Hepatocyte (in vitro differentiated cells): ENCODE measurements at regions not wholly inside any gene's neighbourhood (a gene's known extent, or its start where the extent isn't known, plus 50 kb on each side); places are given as distances from the start of the nearest gene placed in this dataset.

ENCODE experiments used
- DNase-seq: peaks from one replicate; pipeline ENCODE4 v3.0.0-alpha.2; 2016; ENCODE audit warnings: low spot score
- H2AFZ ChIP-seq: fragments of 200-600 bp; sonication (generic); 2 replicates; pipeline ENCODE4 v1.6.0; 2016; ENCODE audit warnings: antibody characterized with exemption, mild to moderate bottlenecking
- H3K27ac ChIP-seq: fragments of 200-600 bp; sonication (generic); 2 replicates; pipeline ENCODE4 v1.5.1; 2016; ENCODE audit warnings: mild to moderate bottlenecking
- H3K27me3 ChIP-seq: fragments of 200-600 bp; sonication (generic); 2 replicates; pipeline ENCODE4 v1.6.1; 2016
- H3K36me3 ChIP-seq: fragments of 200-600 bp; sonication (generic); replicated peaks from 2 replicates; pipeline ENCODE4 v1.5.1; 2016; ENCODE audit warnings: low read depth; ENCODE audit not compliant: insufficient read depth
- H3K4me1 ChIP-seq: fragments of 200-600 bp; sonication (generic); 2 replicates; pipeline ENCODE4 v1.5.1; 2016; ENCODE audit warnings: mild to moderate bottlenecking, moderate library complexity; ENCODE audit not compliant: insufficient read depth
- H3K4me2 ChIP-seq: fragments of 200-600 bp; sonication (generic); 2 replicates; pipeline ENCODE4 v1.6.0; 2016
- H3K4me3 ChIP-seq: fragments of 200-600 bp; sonication (generic); 2 replicates; pipeline ENCODE4 v1.5.1; 2016; ENCODE audit warnings: mild to moderate bottlenecking
- H3K79me2 ChIP-seq: fragments of 200-600 bp; sonication (generic); 2 replicates; pipeline ENCODE4 v1.6.0; 2017; ENCODE audit warnings: mild to moderate bottlenecking
- H3K9me2 ChIP-seq: fragments of 200-600 bp; sonication (generic); replicated peaks from 2 replicates; pipeline ENCODE4 v1.6.0; 2017; ENCODE audit warnings: mild to moderate bottlenecking; ENCODE audit not compliant: insufficient read depth
- H3K9me3 ChIP-seq: fragments of 200-600 bp; sonication (generic); 2 replicates; pipeline ENCODE4 v1.5.1; 2016; ENCODE audit warnings: low read depth, mild to moderate bottlenecking
- H4K20me1 ChIP-seq: fragments of 200-600 bp; sonication (generic); 2 replicates; pipeline ENCODE4 v1.6.0; 2016; ENCODE audit warnings: mild to moderate bottlenecking; ENCODE audit not compliant: insufficient read depth, poor library complexity, severe bottlenecking
- CTCF ChIP-seq: fragments of 200-600 bp; sonication (generic); IDR thresholded peaks from 2 replicates; pipeline ENCODE4 v1.5.1; 2016; ENCODE audit warnings: antibody characterized with exemption, mild to moderate bottlenecking; ENCODE audit not compliant: poor library complexity
- EZH2 ChIP-seq: fragments of 200-600 bp; sonication (generic); IDR thresholded peaks from 2 replicates; pipeline ENCODE4 v1.6.1; 2016; ENCODE audit warnings: antibody characterized with exemption, mild to moderate bottlenecking, borderline replicate concordance
- EZH2phosphoT487 ChIP-seq: fragments of 200-600 bp; sonication (generic); IDR thresholded peaks from one replicate; pipeline ENCODE4 v1.6.1; 2018; ENCODE audit warnings: antibody characterized with exemption, mild to moderate bottlenecking, low read depth, moderate library complexity; ENCODE audit not compliant: unreplicated experiment, severe bottlenecking
- WGBS: methylation state at CpG from one replicate; pipeline ENCODE4 v1.1.6; 2016; ENCODE audit warnings: low lambda C conversion rate; ENCODE audit errors: missing lambda C conversion rate; 5-methylcytosine and 5-hydroxymethylcytosine counted together

DNA sequence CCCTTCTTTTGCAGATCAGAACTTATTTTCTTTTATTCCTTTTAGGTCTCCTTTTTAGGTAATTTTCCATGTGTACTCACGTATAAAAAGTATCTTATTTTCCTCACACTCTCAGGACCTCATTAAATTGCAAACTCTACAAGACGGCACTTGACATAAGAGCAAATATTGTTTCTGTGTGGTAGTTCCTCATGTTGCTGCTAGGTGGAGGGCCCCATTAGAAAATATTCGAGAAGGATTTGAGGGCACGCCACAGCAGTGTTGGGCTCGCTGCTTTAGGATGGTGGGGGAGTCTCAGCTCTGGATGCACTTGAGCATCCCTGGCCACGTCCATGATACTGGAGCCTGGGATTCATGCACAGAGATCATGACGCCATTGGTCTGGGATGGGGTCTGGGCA, 64.9 kb upstream of the ZFP64 start:
- no peaks in the 10 kb centered on the region for H4K20me1 ChIP-seq
- H3K27ac ChIP-seq: no peak overlapping the region
- H3K4me2 ChIP-seq: no peak overlapping the region
- H3K4me3 ChIP-seq: no peak overlapping the region
- TF ChIP-seq EZH2: no peak
- no peak for TF ChIP-seq EZH2phosphoT487
- TF ChIP-seq CTCF: no peak
- no peaks in the 10 kb centered on the region for H3K27me3 ChIP-seq
- H3K4me1 ChIP-seq: no peaks in the 10 kb centered on the region
- no peaks in the 10 kb centered on the region for H3K9me3 ChIP-seq
- no peak overlapping the region for H2AFZ ChIP-seq
- 90% methylated on average over 7 of the region's 7 CpGs for WGBS
- no peak for DNase-seq
- no peaks in the 10 kb centered on the region for H3K36me3 ChIP-seq
- no peaks in the 10 kb centered on the region for H3K79me2 ChIP-seq
- H3K9me2 ChIP-seq: no peaks in the 10 kb centered on the region

- no peaks in the 10 kb centered on the region for H3K9me2 ChIP-seq
- no peak for TF ChIP-seq CTCF
- TF ChIP-seq EZH2: no peak
- no peak for TF ChIP-seq EZH2phosphoT487
- no peaks in the 10 kb centered on the region for H3K9me3 ChIP-seq
Observed at GRCh38 chr20:52252664-52253063, 61.1 kb upstream of the ZFP64 start.

GRCh38 chr20:52251827-52252226, 60.2 kb upstream of the ZFP64 start:
- H2AFZ ChIP-seq: no peak overlapping the region
- H3K36me3 ChIP-seq: no peaks in the 10 kb centered on the region
- TF ChIP-seq EZH2phosphoT487: no peak
- TF ChIP-seq EZH2: no peak
- no peak for TF ChIP-seq CTCF
- no peak for DNase-seq
- H3K4me1 ChIP-seq: no peaks in the 10 kb centered on the region
- no peaks in the 10 kb centered on the region for H3K27me3 ChIP-seq
- H3K27ac ChIP-seq: no peak overlapping the region
- no peaks in the 10 kb centered on the region for H3K9me3 ChIP-seq
- no peaks in the 10 kb centered on the region for H4K20me1 ChIP-seq
- 96% methylated on average over 2 of the region's 2 CpGs for WGBS
- no peak overlapping the region for H3K4me2 ChIP-seq
- no peaks in the 10 kb centered on the region for H3K79me2 ChIP-seq
- no peak overlapping the region for H3K4me3 ChIP-seq
- no peaks in the 10 kb centered on the region for H3K9me2 ChIP-seq

More at GRCh38 chr20:52252664-52253063, 61.1 kb upstream of the ZFP64 start:
- H2AFZ ChIP-seq: no peak overlapping the region
- H3K4me1 ChIP-seq: no peaks in the 10 kb centered on the region
- H3K79me2 ChIP-seq: no peaks in the 10 kb centered on the region
- H3K4me3 ChIP-seq: no peak overlapping the region
- no peak overlapping the region for H3K4me2 ChIP-seq
- 84% methylated on average over 5 of the region's 5 CpGs for WGBS
- no peak overlapping the region for H3K27ac ChIP-seq
- no peaks in the 10 kb centered on the region for H3K27me3 ChIP-seq
- no peak for DNase-seq
- no peaks in the 10 kb centered on the region for H3K36me3 ChIP-seq
- no peaks in the 10 kb centered on the region for H4K20me1 ChIP-seq
